ENCODE measurements at regions not wholly inside any gene's neighbourhood (a gene's known extent, or its start where the extent isn't known, plus 50 kb on each side); places are given as distances from the start of the nearest gene placed in this dataset.

DNA sequence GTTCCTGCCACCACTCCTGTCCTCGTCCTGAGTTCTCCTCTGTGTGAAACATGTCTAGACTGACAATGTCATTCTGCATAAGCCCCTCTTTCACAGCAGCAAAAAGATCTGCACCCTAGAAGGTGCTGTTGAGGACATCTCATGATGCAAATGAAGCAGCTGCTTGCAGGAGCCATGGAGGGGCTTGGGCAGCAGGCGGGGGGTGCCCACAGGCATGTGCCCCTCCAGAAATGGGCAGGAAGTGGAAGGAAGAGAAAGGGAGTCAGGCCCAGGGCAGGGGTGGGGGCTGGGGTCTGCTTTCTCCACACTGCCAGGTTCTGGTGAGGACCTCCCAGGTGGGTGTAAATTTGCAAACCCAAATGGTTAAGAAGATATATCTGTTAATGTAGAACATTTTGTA lies 54.5 kb upstream of the KCNMB1 start:
- DNase-seq (no peak), ATAC-seq (no peak)
- no peak overlapping the region for H3K4me3 Mint-ChIP-seq
- H3K36me3 ChIP-seq (ENCODE audit: control insufficient read depth, insufficient read depth, low read length), result no peaks in the 10 kb centered on the region
- no peaks in the 10 kb centered on the region for H3K27me3 ChIP-seq (ENCODE audit: control insufficient read depth, insufficient read depth, low read length)
- H3K4me1 Mint-ChIP-seq, result peaks cover 0 to 6% of the 10 kb centered on the region in 2 donors
- H3K36me3 Mint-ChIP-seq, result no peaks in the 10 kb centered on the region
- WGBS (ENCODE audit: insufficient coverage), result 88% methylated on average over 2 of the region's 2 CpGs
- no peak overlapping the region for H3K27ac ChIP-seq (ENCODE audit: low read length)
- no peak overlapping the region for H3K27ac Mint-ChIP-seq
- H3K27me3 Mint-ChIP-seq (ENCODE audit: low read depth in 2 of 2), result no peaks in the 10 kb centered on the region
- H3K9me3 ChIP-seq (ENCODE audit: control insufficient read depth, insufficient read depth, low read length), result peaks cover 3% of the 10 kb centered on the region
- H3K9me3 Mint-ChIP-seq, result no peaks in the 10 kb centered on the region
- TF ChIP-seq, protein P1, sequence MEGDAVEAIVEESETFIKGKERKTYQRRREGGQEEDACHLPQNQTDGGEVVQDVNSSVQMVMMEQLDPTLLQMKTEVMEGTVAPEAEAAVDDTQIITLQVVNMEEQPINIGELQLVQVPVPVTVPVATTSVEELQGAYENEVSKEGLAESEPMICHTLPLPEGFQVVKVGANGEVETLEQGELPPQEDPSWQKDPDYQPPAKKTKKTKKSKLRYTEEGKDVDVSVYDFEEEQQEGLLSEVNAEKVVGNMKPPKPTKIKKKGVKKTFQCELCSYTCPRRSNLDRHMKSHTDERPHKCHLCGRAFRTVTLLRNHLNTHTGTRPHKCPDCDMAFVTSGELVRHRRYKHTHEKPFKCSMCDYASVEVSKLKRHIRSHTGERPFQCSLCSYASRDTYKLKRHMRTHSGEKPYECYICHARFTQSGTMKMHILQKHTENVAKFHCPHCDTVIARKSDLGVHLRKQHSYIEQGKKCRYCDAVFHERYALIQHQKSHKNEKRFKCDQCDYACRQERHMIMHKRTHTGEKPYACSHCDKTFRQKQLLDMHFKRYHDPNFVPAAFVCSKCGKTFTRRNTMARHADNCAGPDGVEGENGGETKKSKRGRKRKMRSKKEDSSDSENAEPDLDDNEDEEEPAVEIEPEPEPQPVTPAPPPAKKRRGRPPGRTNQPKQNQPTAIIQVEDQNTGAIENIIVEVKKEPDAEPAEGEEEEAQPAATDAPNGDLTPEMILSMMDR (IDR thresholded peaks at IDR 0.05), result no peak
- no peaks in the 10 kb centered on the region for H3K4me1 ChIP-seq (ENCODE audit: control insufficient read depth, insufficient read depth, low read length)
- intact Hi-C loops (cut with micrococcal nuclease), result no loop called here
- H3K4me3 ChIP-seq (ENCODE audit: low read length), result no peak overlapping the region

GRCh38 chr5:170442921-170443320 lies 53.8 kb upstream of the KCNMB1 start:
- Mint-ChIP-seq H3K4me3 (no peak overlapping the region), H3K4me1 (peaks cover 0 to 6% of the 10 kb centered on the region in 2 donors), H3K9me3 (no peaks in the 10 kb centered on the region), H3K36me3 (no peaks in the 10 kb centered on the region), H3K27me3 (ENCODE audit: low read depth in 2 of 2) (no peaks in the 10 kb centered on the region), H3K27ac (no peak overlapping the region)
- intact Hi-C loops (cut with micrococcal nuclease), result no loop called here
- TF ChIP-seq, protein P1 (IDR thresholded peaks at IDR 0.05), result no peak
- no peak overlapping the region for H3K27ac ChIP-seq (ENCODE audit: low read length)
- no peaks in the 10 kb centered on the region for H3K4me1 ChIP-seq (ENCODE audit: control insufficient read depth, insufficient read depth, low read length)
- ATAC-seq (no peak), DNase-seq (no peak)
- H3K9me3 ChIP-seq (ENCODE audit: control insufficient read depth, insufficient read depth, low read length), result peaks cover 3% of the 10 kb centered on the region
- 81% methylated on average over 5 of the region's 5 CpGs for WGBS (ENCODE audit: insufficient coverage)
- H3K27me3 ChIP-seq (ENCODE audit: control insufficient read depth, insufficient read depth, low read length), result no peaks in the 10 kb centered on the region
- H3K36me3 ChIP-seq (ENCODE audit: control insufficient read depth, insufficient read depth, low read length), result no peaks in the 10 kb centered on the region
- H3K4me3 ChIP-seq (ENCODE audit: low read length), result no peak overlapping the region

- Mint-ChIP-seq H3K4me3 (no peak overlapping the region), H3K9me3 (no peaks in the 10 kb centered on the region), H3K27me3 (ENCODE audit: low read depth in 2 of 2) (no peaks in the 10 kb centered on the region), H3K4me1 (peaks cover 0 to 6% of the 10 kb centered on the region in 2 donors), H3K36me3 (no peaks in the 10 kb centered on the region), H3K27ac (no peak overlapping the region)
- H3K27me3 ChIP-seq (ENCODE audit: control insufficient read depth, insufficient read depth, low read length), result no peaks in the 10 kb centered on the region
- TF ChIP-seq, protein P1 (IDR thresholded peaks at IDR 0.05), result no peak
- H3K4me1 ChIP-seq (ENCODE audit: control insufficient read depth, insufficient read depth, low read length), result no peaks in the 10 kb centered on the region
- DNase-seq, result no peak
- H3K27ac ChIP-seq (ENCODE audit: low read length), result no peak overlapping the region
- 78% methylated on average over 5 of the region's 5 CpGs for WGBS (ENCODE audit: insufficient coverage)
- H3K36me3 ChIP-seq (ENCODE audit: control insufficient read depth, insufficient read depth, low read length), result no peaks in the 10 kb centered on the region
- ATAC-seq, result no peak
- no peak overlapping the region for H3K4me3 ChIP-seq (ENCODE audit: low read length)
- peaks cover 3% of the 10 kb centered on the region for H3K9me3 ChIP-seq (ENCODE audit: control insufficient read depth, insufficient read depth, low read length)
- intact Hi-C loops (cut with micrococcal nuclease), result no loop called here
Measured at GRCh38 chr5:170442391-170442790, 53.2 kb upstream of the KCNMB1 start.

DNA sequence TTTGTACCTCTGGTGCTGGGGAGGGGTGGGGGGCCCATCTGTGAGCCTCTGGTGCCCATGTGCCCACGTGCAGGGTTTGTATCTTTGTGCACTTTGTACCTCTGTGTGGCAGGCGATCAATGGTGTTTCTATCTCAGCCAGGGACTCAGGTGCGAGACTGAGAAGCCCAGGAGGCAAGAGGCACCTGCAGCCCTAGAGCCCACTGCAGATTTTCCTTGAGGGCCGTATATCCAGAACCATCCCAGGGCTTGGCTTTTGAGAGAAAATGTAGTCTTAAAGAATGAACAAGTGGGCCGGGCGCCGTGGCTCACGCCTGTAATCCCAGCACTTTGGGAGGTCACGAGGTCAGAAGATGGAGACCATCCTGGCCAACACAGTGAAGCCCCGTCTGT lies 52.2 kb upstream of the KCNMB1 start:
- Mint-ChIP-seq H3K4me3 (no peak overlapping the region), H3K9me3 (no peaks in the 10 kb centered on the region), H3K4me1 (peaks cover 0 to 6% of the 10 kb centered on the region in 2 donors), H3K27me3 (ENCODE audit: low read depth in 2 of 2) (no peaks in the 10 kb centered on the region), H3K27ac (no peak overlapping the region), H3K36me3 (no peaks in the 10 kb centered on the region)
- TF ChIP-seq, protein P1 (IDR thresholded peaks at IDR 0.05), result no peak
- Histone ChIP-seq H3K27ac (ENCODE audit: low read length) (no peak overlapping the region), H3K4me1 (ENCODE audit: control insufficient read depth, insufficient read depth, low read length) (no peaks in the 10 kb centered on the region), H3K36me3 (ENCODE audit: control insufficient read depth, insufficient read depth, low read length) (no peaks in the 10 kb centered on the region), H3K9me3 (ENCODE audit: control insufficient read depth, insufficient read depth, low read length) (no peaks in the 10 kb centered on the region), H3K27me3 (ENCODE audit: control insufficient read depth, insufficient read depth, low read length) (no peaks in the 10 kb centered on the region), H3K4me3 (ENCODE audit: low read length) (no peak overlapping the region)
- ATAC-seq (no peak), DNase-seq (no peak)
- WGBS (ENCODE audit: insufficient coverage), result 93% methylated on average over 10 of the region's 10 CpGs
- intact Hi-C loops (cut with micrococcal nuclease), result no loop called here

Data from natural killer cell (primary cell).